Left renal cortex interstitium (tissue), 4 donors: ENCODE measurements at regions not wholly inside any gene's neighbourhood (a gene's known extent, or its start where the extent isn't known, plus 50 kb on each side); places are given as distances from the start of the nearest gene placed in this dataset.
"Not testable (repeated sequence)": the region's sequence is repeated elsewhere in the genome, so short reads cannot be mapped to it uniquely, and the experiment has no call there.

Experiments used
- DNase-seq, 4 donors: peaks; one replicate each; pipeline ENCODE4 v3.0.0-alpha.2; 2013; ENCODE audit warnings: low read depth in 4 of 4, low spot score in 2 of 4, missing footprints in 1 of 4

- no peak for DNase-seq
These were observed 701.3 kb upstream of the ACO1 start for GRCh38 chr9:31683116-31683515.

GRCh38 chr9:31697956-31698355, 686.5 kb upstream of the ACO1 start:
- DNase-seq: no peak

GRCh38 chr9:31699836-31700235, 684.6 kb upstream of the ACO1 start:
- no peak for DNase-seq

DNA sequence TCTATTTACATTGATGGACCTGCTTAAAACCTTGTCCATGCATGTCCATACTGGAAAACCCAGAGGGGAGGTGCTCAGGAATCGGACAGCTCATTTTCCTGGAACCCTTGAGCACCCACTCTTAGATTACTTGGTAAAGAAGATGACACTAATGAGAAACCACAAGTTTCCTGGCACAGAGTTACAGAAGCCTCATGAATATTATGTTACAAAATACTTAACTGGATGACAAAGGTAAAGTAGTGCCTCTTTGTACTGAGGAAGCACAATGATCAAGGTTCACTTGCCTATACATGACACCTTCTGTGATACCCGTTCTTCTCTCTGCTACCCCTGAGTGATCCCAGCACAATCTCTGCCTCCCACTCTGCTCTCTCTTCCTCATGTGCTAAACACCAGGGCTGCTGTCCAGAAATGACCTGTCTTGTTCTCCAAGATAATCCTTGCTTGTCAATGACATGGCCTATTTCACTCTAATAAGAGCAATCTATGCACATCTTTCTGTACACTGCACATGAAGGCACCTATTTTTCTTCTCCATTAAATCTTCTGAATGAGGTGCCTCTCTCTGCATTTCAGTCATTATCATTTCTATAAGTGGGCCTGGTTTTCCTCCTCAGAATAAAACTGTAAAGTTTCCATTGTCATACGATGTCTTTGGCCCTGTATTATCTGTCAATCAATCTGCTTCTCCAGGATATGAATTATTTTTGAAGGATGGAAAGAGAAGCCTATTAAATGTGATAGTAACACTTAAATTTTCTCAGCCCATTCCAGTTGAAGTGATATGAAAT, 684.0 kb upstream of the ACO1 start:
- no peak for DNase-seq

DNA sequence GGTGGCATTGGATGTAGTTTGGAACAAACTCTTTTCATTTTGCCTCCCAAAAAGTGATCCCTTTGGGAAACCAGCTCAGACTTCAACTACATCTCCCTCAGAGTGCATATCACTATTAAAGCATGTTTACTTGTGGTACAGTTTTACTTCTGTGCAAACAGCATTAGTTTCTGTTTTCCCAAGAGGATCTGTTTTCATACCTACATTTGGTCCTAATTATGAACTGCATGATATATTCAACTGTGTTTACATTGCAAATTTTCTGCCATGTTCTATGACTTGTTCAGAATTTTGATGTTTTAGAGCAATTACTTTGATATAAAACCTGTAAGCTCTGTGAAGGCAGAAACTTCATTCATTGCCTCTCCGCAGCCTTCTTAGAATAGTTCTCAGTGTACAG, 681.5 kb upstream of the ACO1 start:
- DNase-seq: no peak

- no peak for DNase-seq
These were observed 669.2 kb upstream of the ACO1 start for GRCh38 chr9:31715250-31715649.

DNA sequence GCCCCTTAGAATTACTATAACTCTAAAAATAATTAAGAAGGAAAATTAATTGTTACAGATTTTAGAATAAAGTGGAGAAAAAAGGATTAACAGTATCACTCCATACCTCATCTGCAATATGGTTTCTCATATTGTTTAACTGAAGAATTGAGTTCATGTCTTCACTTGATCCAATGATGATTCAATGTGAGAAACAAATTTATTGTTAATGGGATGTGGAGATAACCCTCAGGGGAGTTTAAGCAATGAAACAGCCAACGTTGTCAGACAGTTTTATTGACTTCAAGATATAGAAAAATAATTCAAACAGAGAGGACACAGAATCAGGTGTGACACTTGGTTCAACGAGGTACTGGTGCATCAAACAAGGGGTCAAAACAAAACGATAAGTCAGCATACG, 665.2 kb upstream of the ACO1 start:
- no peak for DNase-seq

GRCh38 chr9:31730398-31730797, 654.0 kb upstream of the ACO1 start:
- DNase-seq: no peak

DNA sequence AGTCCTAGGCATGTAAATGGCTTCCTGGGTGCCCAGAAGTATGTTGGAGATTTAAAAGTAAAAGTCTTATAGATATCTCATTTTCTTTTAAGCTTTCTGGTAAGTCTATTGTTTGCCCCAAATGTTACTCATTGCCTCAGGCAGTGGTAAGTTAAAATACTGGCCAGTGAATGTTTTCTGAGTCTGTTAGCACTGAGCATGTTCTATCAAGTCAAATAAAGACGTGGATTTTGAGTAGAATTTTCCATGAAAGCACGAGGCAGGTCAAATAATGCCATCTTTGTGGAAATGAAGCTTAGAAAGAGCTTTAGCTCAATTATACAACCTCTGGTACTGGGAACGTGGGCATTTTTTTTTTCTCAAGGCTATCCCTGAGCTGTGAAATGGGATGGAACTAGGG, 651.3 kb upstream of the ACO1 start:
- no peak for DNase-seq

DNA sequence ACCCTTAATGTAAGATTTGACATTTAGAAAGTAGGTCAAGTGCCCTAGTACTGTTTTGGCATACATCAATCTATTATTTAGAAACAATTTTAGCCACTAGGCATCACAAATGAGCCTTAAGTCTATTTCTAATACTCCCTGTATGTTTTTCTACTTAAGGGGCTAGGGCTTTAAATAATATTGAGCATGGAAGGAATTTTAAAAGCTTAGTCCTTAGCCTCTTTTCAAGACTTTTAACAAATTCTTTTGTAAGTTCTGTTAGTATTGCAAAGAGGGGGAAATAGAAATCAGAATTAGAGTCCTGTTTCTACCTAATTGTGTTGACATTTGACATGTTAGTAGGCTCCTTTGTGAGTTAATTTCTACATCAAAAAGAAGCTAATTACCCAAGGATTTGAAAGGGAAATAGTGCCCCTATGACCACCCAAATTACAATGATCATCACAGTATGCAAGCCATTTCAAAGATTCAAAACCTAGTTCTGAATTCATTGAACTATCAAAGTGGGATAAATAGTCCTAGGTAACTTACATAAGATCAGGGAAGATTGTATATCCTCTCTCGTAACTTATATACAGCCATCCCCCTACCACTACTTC, 647.8 kb upstream of the ACO1 start:
- no peak for DNase-seq

DNA sequence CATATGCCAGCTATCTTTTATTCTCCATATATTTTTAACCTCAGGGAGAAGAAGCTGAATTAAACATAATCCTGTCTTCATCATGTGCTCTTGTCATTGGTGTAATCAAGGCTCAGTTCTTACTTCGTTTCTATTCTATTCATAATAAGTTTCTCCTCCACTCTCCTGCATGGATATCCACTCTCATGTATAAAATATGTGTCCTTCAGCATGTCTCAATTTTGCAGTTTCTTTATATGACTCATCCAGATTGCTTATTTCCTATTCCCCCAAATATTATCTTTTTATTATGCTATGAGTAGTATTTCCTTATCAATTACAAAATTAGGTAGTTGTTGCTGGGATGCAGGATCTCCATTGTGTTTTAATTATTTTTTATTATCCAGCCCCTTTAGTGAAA, 643.7 kb upstream of the ACO1 start:
- DNase-seq: no peak

DNA sequence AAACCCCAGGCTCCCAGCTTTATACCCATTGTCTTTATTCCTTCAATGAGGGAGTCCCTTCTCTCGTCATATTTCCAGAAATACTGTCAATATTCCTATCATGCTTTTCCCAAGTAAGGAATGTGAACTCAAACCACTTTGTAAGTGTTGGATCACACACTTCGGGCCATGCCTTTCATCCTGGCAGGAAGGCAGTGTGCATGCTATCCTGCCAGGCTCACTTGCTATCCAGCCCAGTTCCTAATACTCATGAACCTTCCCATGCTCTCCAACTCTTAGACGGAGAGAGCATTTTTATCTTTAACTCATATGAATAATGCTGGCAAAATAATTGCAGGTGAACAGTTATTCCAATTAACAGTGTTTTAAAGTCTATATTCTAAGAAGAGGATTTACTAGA, 639.9 kb upstream of the ACO1 start:
- DNase-seq: no peak

GRCh38 chr9:31745468-31745867, 639.0 kb upstream of the ACO1 start:
- no peak for DNase-seq

DNA sequence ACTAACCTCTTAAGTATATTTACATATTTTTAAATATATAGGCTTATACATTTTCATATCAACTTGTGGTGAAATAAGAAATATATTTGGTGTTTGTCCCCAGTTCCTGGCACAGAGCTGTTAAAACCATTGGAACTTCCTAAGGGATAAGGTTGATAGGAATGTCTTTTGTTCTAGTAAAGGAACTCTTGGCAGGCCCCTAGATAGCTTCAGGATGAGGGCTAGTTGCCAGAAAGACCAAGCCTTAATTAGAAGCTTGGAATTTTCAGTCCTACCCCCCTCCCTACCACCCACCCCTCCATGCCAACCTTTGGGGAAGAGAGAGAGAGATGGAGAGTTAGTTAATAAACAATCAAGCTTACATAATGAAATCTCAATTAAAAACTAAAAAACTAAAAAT, 638.6 kb upstream of the ACO1 start:
- no peak for DNase-seq

- no peak for DNase-seq
These were observed 630.7 kb upstream of the ACO1 start for GRCh38 chr9:31753756-31754155.

DNA sequence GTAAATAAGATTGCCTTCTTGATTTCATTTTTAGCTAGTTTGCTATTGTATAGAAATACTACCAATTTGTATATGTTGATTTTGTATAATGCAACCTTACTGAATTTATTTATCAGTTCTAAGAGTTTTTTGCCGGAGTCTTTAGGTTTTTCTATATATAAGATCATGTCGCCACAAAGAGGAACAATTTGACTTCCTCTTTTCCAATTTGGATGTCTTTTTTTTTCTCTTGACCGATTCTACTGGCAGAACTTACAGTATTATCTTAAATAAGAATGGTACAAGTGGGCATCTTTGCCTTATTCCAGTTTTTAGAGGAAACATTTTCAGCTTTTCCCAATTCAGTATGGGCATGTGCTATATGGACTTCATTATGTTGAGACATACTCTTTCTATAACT, 624.7 kb upstream of the ACO1 start:
- DNase-seq: no peak

- not testable (repeated sequence) for DNase-seq
These were observed 610.4 kb upstream of the ACO1 start for GRCh38 chr9:31774021-31774420.

DNA sequence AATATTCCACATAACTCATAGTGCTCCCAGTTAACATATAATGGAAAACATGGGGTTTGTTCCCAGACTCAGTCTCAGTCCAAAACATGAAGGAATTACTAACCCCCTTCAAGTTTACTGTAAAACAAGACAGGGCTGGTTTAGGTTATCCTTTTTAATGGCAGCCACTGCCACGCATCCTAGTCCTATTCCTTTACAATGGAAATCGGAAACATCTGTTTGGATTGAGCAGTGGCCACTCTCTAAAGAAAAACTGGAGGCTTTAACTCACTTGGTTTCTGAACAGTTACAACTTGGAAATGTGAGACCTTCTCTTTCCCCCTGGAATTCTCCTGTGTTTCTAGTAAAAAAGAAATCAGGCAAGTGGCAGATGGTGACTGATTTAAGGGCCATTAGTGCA, 609.9 kb upstream of the ACO1 start:
- no peak for DNase-seq

DNA sequence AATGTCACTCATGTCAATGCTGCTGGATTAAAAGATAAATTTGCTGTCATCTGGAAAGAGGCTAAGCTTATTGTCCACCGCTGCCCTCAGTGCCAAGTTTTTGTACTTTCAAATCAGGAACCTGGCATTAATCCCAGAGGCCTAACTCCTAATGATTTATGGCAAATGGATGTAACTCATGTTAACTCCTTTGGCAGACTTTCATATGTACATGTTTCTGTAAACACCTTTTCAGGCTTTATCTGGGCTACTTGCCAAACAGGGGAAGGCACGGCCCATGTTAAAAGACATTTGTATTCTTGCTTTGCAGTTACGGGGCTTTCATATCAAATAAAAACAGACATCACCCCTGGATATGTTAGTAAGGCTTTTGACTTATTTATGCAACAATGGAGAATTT, 608.0 kb upstream of the ACO1 start:
- no peak for DNase-seq

- no peak for DNase-seq
These were observed 601.0 kb upstream of the ACO1 start for GRCh38 chr9:31783491-31783890.

DNA sequence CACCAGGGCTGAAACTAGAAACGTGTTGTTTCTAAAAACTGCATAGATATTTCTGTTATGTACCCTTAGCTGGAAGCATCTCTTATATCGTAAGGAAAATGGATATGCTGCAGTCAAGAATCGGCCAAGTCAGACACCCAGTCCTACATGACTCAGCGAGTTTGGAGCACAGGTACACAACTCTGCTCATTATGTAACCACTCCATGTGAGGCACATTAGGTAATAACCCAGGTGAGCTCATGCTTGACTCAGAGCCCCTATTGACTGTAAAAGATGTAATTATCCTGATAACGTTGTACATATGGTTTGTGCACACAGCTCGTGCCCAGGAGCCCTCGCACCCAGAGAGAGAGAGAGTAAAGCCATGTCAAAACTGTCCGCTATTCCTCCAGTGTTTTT, 593.7 kb upstream of the ACO1 start:
- DNase-seq: no peak

GRCh38 chr9:31799953-31800609, 584.4 kb upstream of the ACO1 start:
- DNase-seq: peak in 1 of 4 donors; percentile 3
